H9 (cell line): ENCODE measurements at regions not wholly inside any gene's neighbourhood (a gene's known extent, or its start where the extent isn't known, plus 50 kb on each side); places are given as distances from the start of the nearest gene placed in this dataset.

Experiments
- DNase-seq: peaks from one replicate; pipeline ENCODE4 v3.0.0-alpha.2; 2017
- H2AFZ ChIP-seq: one replicate; pipeline ENCODE4 v1.6.1; 2013; ENCODE audit warnings: mild to moderate bottlenecking, low read length, control low read depth, moderate library complexity
- H2AK5ac ChIP-seq: 2 replicates; pipeline ENCODE4 v1.6.1; 2013; ENCODE audit warnings: low read length, control low read depth, mixed read lengths; ENCODE audit not compliant: insufficient read length
- H2BK120ac ChIP-seq: one replicate; pipeline ENCODE4 v1.6.1; 2013; ENCODE audit warnings: low read depth, mild to moderate bottlenecking, low read length, control low read depth, inconsistent platforms; ENCODE audit not compliant: poor library complexity, severe bottlenecking
- H2BK12ac ChIP-seq: 2 replicates; pipeline ENCODE4 v1.6.1; 2013; ENCODE audit warnings: low read length, control low read depth, mixed read lengths, low read depth; ENCODE audit not compliant: insufficient read length
- H2BK15ac ChIP-seq: 2 replicates; pipeline ENCODE4 v1.6.1; 2013; ENCODE audit warnings: low read depth, low read length, control low read depth
- H2BK20ac ChIP-seq: one replicate; pipeline ENCODE4 v1.6.1; 2013; ENCODE audit warnings: low read depth, mild to moderate bottlenecking, low read length, control low read depth, inconsistent platforms; ENCODE audit not compliant: poor library complexity, severe bottlenecking
- H2BK5ac ChIP-seq: 2 replicates; pipeline ENCODE4 v1.6.1; 2013; ENCODE audit warnings: low read length, control low read depth, mixed read lengths; ENCODE audit not compliant: insufficient read length
- H3K14ac ChIP-seq: 2 replicates; pipeline ENCODE4 v1.6.1; 2013; ENCODE audit warnings: low read length, control low read depth; ENCODE audit not compliant: insufficient read depth
- H3K18ac ChIP-seq: 2 replicates; pipeline ENCODE4 v1.6.1; 2013; ENCODE audit warnings: low read depth, mild to moderate bottlenecking, mixed read lengths, low read length, control low read depth; ENCODE audit not compliant: insufficient read length
- H3K23ac ChIP-seq: 2 replicates; pipeline ENCODE4 v1.6.1; 2013; ENCODE audit warnings: low read length, control low read depth, mixed read lengths, low read depth; ENCODE audit not compliant: insufficient read length
- H3K23me2 ChIP-seq: 2 replicates; pipeline ENCODE4 v1.6.1; 2013; ENCODE audit warnings: low read depth, mild to moderate bottlenecking, mixed read lengths, low read length, control low read depth; ENCODE audit not compliant: insufficient read length, poor library complexity, severe bottlenecking
- H3K27ac ChIP-seq: 2 replicates; pipeline ENCODE4 v1.5.1; 2013; ENCODE audit warnings: low read length, control low read depth, mixed read lengths, low read depth; ENCODE audit not compliant: insufficient read length
- H3K27me3 ChIP-seq: 2 replicates; pipeline ENCODE4 v1.6.1; 2013; ENCODE audit warnings: low read length, control low read depth, inconsistent platforms; ENCODE audit not compliant: insufficient read depth
- H3K4ac ChIP-seq: 2 replicates; pipeline ENCODE4 v1.6.1; 2013; ENCODE audit warnings: low read depth, mild to moderate bottlenecking, control low read depth, inconsistent platforms, low read length, moderate library complexity
- H3K4me1 ChIP-seq: 2 replicates; pipeline ENCODE4 v1.6.1; 2013; ENCODE audit warnings: low read length, control low read depth, inconsistent platforms; ENCODE audit not compliant: insufficient read depth
- H3K4me2 ChIP-seq: 2 replicates; pipeline ENCODE4 v1.6.1; 2013; ENCODE audit warnings: low read length, control low read depth, mixed read lengths; ENCODE audit not compliant: insufficient read length, insufficient read depth
- H3K56ac ChIP-seq: 2 replicates; pipeline ENCODE4 v1.6.1; 2013; ENCODE audit warnings: low read depth, mild to moderate bottlenecking, mixed read lengths, low read length, control low read depth; ENCODE audit not compliant: insufficient read length
- H3K79me1 ChIP-seq: 2 replicates; pipeline ENCODE4 v1.6.1; 2013; ENCODE audit warnings: low read depth, mild to moderate bottlenecking, moderate library complexity, low read length, control low read depth, inconsistent platforms; ENCODE audit not compliant: insufficient read depth, poor library complexity, severe bottlenecking
- H3K79me2 ChIP-seq: 2 replicates; pipeline ENCODE4 v1.6.1; 2013; ENCODE audit warnings: low read length, control low read depth, inconsistent platforms; ENCODE audit not compliant: insufficient read depth
- H3K9ac ChIP-seq: 2 replicates; pipeline ENCODE4 v1.6.1; 2013; ENCODE audit warnings: low read length, control low read depth, mixed read lengths; ENCODE audit not compliant: insufficient read length; ENCODE audit errors: extremely low read depth
- H3K9me3 ChIP-seq: one replicate; pipeline ENCODE4 v1.6.1; 2013; ENCODE audit warnings: low read depth, low read length, inconsistent platforms; ENCODE audit not compliant: control insufficient read depth
- H3T11ph ChIP-seq: one replicate; pipeline ENCODE4 v1.6.1; 2013; ENCODE audit warnings: mild to moderate bottlenecking, low read length, control low read depth, inconsistent platforms
- H4K20me1 ChIP-seq: one replicate; pipeline ENCODE4 v1.6.1; 2013; ENCODE audit not compliant: control insufficient read depth, insufficient read length, insufficient read depth
- H4K5ac ChIP-seq: 2 replicates; pipeline ENCODE4 v1.6.1; 2013; ENCODE audit warnings: low read depth, mild to moderate bottlenecking, mixed read lengths, low read length, control low read depth; ENCODE audit not compliant: insufficient read length
- H4K8ac ChIP-seq: replicated peaks from 2 replicates; pipeline ENCODE4 v1.6.1; 2013; ENCODE audit warnings: low read length, control low read depth, mixed read lengths, low read depth; ENCODE audit not compliant: insufficient read length
- H4K91ac ChIP-seq: 2 replicates; pipeline ENCODE4 v1.6.1; 2013; ENCODE audit warnings: low read depth, mild to moderate bottlenecking, moderate library complexity, mixed read lengths, low read length, control low read depth; ENCODE audit not compliant: insufficient read length
- H3K27ac Mint-ChIP-seq, 3 experiments: 2 replicates in 2 of 3; 3 replicates in 1 of 3; pipeline ENCODE4 v1.8.0; 2020 to 2021; ENCODE audit warnings: mixed read lengths in 3 of 3, mild to moderate bottlenecking in 1 of 3, moderate library complexity in 1 of 3
- H3K27me3 Mint-ChIP-seq: 2 replicates; pipeline ENCODE4 v1.8.0; 2021; ENCODE audit warnings: low read depth, mild to moderate bottlenecking, moderate library complexity, mixed read lengths
- H3K36me3 Mint-ChIP-seq, 3 experiments: 2 replicates in 2 of 3; 3 replicates in 1 of 3; pipeline ENCODE4 v1.8.0; 2020 to 2021; ENCODE audit warnings: low read depth in 3 of 3, mixed read lengths in 3 of 3; ENCODE audit not compliant: insufficient read depth in 1 of 3
- H3K4me1 Mint-ChIP-seq, 2 experiments: 2 replicates each; pipeline ENCODE4 v1.8.0; 2020; ENCODE audit warnings: mixed read lengths in 2 of 2
- H3K4me3 Mint-ChIP-seq, 2 experiments: 2 replicates in 1 of 2; 3 replicates in 1 of 2; pipeline ENCODE4 v1.8.0; 2020 to 2021; ENCODE audit warnings: mild to moderate bottlenecking in 2 of 2, mixed read lengths in 2 of 2, moderate library complexity in 1 of 2
- H3K9me3 Mint-ChIP-seq, 2 experiments: 2 replicates in 1 of 2; 3 replicates in 1 of 2; pipeline ENCODE4 v1.8.0; 2020; ENCODE audit warnings: mild to moderate bottlenecking in 2 of 2, mixed read lengths in 2 of 2, moderate library complexity in 1 of 2
- CTCF ChIP-seq: fragments of 200-600 bp; sonication (generic); conservative IDR thresholded peaks from 3 replicates; pipeline ENCODE4 v1.8.0; 2021; ENCODE audit warnings: antibody characterized with exemption, mild to moderate bottlenecking
- whole genome bisulfite sequencing: extraction: QIAGEN DNeasy Blood & Tissue Kit; methylation state at CpG from one replicate; pipeline ENCODE4 v1.1.7; 2013; ENCODE audit warnings: missing lambda C conversion rate, low lambda C conversion rate, mixed read lengths; ENCODE audit not compliant: insufficient read length; ENCODE audit errors: extremely low coverage; 5-methylcytosine and 5-hydroxymethylcytosine counted together

DNA sequence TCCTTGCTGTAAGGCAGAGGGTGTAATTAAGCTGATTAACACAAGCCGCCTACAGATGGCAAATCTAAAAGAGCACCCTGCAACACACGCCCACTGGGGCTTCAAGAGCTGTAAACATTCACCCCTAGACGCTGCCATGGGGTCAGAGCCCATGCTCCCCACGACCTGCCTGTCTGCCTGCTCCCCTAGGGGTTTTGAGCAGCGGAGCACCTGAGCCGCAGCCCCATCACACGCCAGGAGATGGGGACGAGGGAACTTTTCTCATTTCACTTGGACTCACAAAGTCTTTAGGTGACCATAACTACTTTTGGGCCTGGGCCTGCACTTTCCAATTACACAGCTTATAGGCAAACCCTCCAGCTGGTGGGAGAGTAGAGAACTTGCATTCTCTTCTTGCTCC is 99.0 kb upstream of the SOX4 start:
- no peak overlapping the region for H2BK20ac ChIP-seq

More for the DNA sequence above, 99.0 kb upstream of the SOX4 start:
- Histone ChIP-seq H3K27me3 (no peaks in the 10 kb centered on the region; the same call in 1 of the 2 replicates), H2BK5ac (no peak overlapping the region), H4K5ac (no peak overlapping the region), H3K27ac (no peak overlapping the region), H3K4me1 (no peaks in the 10 kb centered on the region), H3T11ph (no peak overlapping the region), H3K23ac (no peak overlapping the region), H2BK15ac (no peak overlapping the region), H3K23me2 (no peaks in the 10 kb centered on the region), H3K56ac (no peak overlapping the region), H4K91ac (no peak overlapping the region), H3K9ac (no peak overlapping the region), H2BK12ac (no peak overlapping the region), H3K14ac (no peak overlapping the region), H3K18ac (no peak overlapping the region), H3K4ac (no peak overlapping the region), H3K79me2 (no peaks in the 10 kb centered on the region), H3K79me1 (no peaks in the 10 kb centered on the region), H3K9me3 (no peaks in the 10 kb centered on the region), H2AK5ac (no peak overlapping the region), H4K20me1 (no peaks in the 10 kb centered on the region), H4K8ac (no peak overlapping the region), H2AFZ (no peak overlapping the region), H2BK120ac (no peak overlapping the region), H3K4me2 (no peak overlapping the region)
- peak overlapping the region in 1 of 3 experiments; percentile 79; a peak in 1 of 7 replicates for H3K27ac Mint-ChIP-seq
- H3K4me1 Mint-ChIP-seq: peaks cover 0 to 3% of the 10 kb centered on the region in 2 experiments; a peak in 2 of 4 replicates
- DNase-seq: peak; percentile 42
- WGBS: no CpG with 5 or more reads among the region's 8 CpGs
- H3K4me3 Mint-ChIP-seq: no peak overlapping the region
- TF ChIP-seq CTCF: peak; percentile 45
- H3K36me3 Mint-ChIP-seq: no peaks in the 10 kb centered on the region
- H3K9me3 Mint-ChIP-seq: no peaks in the 10 kb centered on the region
- peaks cover 2% of the 10 kb centered on the region for H3K27me3 Mint-ChIP-seq
